Left ventricle myocardium inferior (tissue), 1 donor: ENCODE measurements at regions not wholly inside any gene's neighbourhood (a gene's known extent, or its start where the extent isn't known, plus 50 kb on each side); places are given as distances from the start of the nearest gene placed in this dataset.
"Not testable (repeated sequence)": the region's sequence is repeated elsewhere in the genome, so short reads cannot be mapped to it uniquely, and the experiment has no call there.

Experiments used
- DNase-seq: peaks from one replicate; pipeline ENCODE4 v3.0.0-alpha.2; 2020
- H3K27ac ChIP-seq: fragments of 200-600 bp; replicated peaks from 2 replicates; pipeline ENCODE4 v1.8.0; 2021
- H3K27me3 ChIP-seq: fragments of 200-600 bp; 2 replicates; pipeline ENCODE4 v1.8.0; 2021; ENCODE audit warnings: low read depth
- H3K36me3 ChIP-seq: fragments of 200-600 bp; 2 replicates; pipeline ENCODE4 v1.8.0; 2021
- H3K4me1 ChIP-seq: fragments of 200-600 bp; 2 replicates; pipeline ENCODE4 v1.8.0; 2021
- H3K4me3 ChIP-seq: fragments of 200-600 bp; 2 replicates; pipeline ENCODE4 v1.8.0; 2021; ENCODE audit warnings: mild to moderate bottlenecking, moderate library complexity
- H3K9me3 ChIP-seq: fragments of 200-600 bp; replicated peaks from 2 replicates; pipeline ENCODE4 v1.8.0; 2021
- intact Hi-C: fragments of 100-400 bp; cut with micrococcal nuclease; formaldehyde crosslinking; loops from one replicate; pipeline ENCODE4 v1.11.0; 2022
- TF ChIP-seq, protein P1 (sequence below): fragments of 200-600 bp; IDR thresholded peaks from 2 replicates; pipeline ENCODE4 v1.8.0; 2021; ENCODE audit warnings: antibody characterized with exemption, mild to moderate bottlenecking, borderline replicate concordance
- donor health status: DM: no; HTN: yes; CAD: no; lungs with severe emphysema.

DNA sequence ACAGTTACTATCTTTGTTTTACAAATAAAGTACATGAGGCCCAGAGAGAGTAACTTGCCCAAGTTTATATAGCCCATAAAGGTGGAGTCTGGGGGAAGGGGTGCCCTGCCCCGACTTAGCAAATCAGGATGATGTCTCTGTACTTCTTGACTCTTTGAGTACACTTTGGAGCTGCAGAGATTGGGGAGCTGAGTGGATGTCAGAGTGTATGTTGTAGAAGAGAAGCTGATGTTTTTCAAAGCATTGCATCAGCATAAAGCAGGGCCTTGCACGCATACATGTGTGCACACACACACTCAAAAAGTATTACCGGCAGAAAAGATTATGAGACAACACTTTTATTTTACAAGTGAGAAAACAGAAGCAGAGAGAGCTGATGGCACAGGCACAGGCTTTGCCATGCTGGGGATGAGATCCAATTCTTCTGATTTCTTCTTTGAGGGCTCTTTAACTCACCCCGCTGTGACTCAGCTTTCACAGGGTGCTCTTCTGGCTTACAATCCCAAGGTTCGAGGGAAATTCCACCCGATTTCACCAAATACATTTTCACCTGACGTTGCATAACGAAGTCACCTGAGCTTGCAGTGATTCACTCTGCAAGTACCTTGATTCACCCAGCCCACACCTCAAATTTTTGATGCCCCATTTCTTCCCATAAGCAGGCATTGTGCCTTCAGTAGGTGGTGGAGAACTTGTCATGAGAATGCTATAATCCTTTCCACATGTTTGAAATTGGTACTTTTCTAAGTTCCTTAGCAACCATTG is 292.8 kb upstream of the BOD1L1 start:
- TF ChIP-seq, protein P1, sequence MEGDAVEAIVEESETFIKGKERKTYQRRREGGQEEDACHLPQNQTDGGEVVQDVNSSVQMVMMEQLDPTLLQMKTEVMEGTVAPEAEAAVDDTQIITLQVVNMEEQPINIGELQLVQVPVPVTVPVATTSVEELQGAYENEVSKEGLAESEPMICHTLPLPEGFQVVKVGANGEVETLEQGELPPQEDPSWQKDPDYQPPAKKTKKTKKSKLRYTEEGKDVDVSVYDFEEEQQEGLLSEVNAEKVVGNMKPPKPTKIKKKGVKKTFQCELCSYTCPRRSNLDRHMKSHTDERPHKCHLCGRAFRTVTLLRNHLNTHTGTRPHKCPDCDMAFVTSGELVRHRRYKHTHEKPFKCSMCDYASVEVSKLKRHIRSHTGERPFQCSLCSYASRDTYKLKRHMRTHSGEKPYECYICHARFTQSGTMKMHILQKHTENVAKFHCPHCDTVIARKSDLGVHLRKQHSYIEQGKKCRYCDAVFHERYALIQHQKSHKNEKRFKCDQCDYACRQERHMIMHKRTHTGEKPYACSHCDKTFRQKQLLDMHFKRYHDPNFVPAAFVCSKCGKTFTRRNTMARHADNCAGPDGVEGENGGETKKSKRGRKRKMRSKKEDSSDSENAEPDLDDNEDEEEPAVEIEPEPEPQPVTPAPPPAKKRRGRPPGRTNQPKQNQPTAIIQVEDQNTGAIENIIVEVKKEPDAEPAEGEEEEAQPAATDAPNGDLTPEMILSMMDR, result no peak
- Histone ChIP-seq H3K27me3 (no peaks in the 10 kb centered on the region), H3K9me3 (no peaks in the 10 kb centered on the region), H3K27ac (no peak overlapping the region), H3K4me1 (no peaks in the 10 kb centered on the region), H3K4me3 (no peak overlapping the region), H3K36me3 (no peaks in the 10 kb centered on the region)
- no peak for DNase-seq
- intact Hi-C loops, result no loop called here

DNA sequence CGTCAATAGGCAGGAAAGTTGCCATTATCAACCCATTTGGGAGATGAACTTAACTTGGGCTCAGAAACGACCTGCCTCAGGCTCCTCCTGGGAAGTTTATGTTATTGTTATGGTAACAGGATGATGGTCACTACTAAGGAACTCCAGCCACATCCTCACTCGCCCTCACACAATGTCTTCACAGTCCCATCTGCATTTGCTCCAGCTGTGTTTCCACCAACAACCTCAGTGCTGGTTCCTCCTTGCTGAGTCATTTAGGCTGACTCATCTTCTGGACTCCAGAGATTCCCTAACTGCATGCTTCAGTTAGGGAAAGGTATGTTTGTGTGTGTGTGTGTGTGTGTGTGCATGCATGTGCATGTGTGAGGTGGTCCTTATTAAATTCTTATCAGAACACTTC is 293.4 kb upstream of the BOD1L1 start:
- no peak overlapping the region for H3K27ac ChIP-seq

DNA sequence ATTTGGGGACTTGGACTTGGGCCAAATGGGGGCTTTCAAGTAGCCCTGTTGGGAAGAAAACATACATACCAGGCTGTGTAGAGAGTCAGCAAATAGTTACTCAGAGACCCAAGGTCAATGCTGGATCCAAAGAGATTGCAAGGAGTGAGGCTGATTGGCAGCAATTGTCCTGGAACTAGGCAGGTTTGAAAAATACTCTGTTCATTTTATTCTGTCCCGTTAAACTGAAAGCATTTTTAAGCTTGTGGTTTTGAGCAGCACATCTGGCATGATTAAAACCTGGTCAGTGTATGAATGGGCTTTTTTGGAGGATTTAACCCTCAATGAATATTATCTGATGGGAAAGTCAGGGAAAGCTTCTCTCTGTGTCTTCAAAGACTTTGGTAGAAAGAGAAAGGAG is 294.3 kb upstream of the BOD1L1 start:
- Histone ChIP-seq H3K4me3 (no peak overlapping the region), H3K27ac (no peak overlapping the region), H3K4me1 (no peaks in the 10 kb centered on the region), H3K27me3 (no peaks in the 10 kb centered on the region), H3K36me3 (no peaks in the 10 kb centered on the region), H3K9me3 (peaks cover 5% of the 10 kb centered on the region)
- DNase-seq, result no peak
- intact Hi-C loops, result no loop called here
- TF ChIP-seq, protein P1, result no peak

More for the DNA sequence above, 293.4 kb upstream of the BOD1L1 start:
- Histone ChIP-seq H3K9me3 (peaks cover 3% of the 10 kb centered on the region), H3K4me1 (no peaks in the 10 kb centered on the region), H3K4me3 (no peak overlapping the region), H3K27me3 (no peaks in the 10 kb centered on the region), H3K36me3 (no peaks in the 10 kb centered on the region)
- intact Hi-C loops, result no loop called here
- TF ChIP-seq, protein P1, result no peak
- DNase-seq, result no peak

DNA sequence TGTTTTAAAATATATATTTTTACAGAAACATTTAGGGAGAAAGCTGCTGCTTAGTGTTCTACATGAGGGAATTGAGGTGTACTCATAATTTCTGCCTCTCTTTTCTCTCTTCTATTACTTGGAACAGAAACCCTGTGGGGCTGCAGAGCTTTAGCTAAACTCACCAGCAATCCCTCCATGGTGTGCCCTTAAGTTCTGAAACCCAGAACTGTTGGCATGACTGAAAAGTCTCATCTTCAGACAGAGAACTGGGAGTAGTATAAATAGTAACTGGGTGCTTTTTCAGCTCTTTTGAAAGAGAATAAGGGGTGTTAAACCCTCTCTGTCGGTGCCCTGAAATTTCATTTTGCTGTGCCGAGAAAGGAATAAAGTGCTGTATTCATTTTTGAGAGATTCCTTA is 294.9 kb upstream of the BOD1L1 start:
- Histone ChIP-seq H3K9me3 (peaks cover 5% of the 10 kb centered on the region), H3K4me1 (no peaks in the 10 kb centered on the region), H3K27me3 (no peaks in the 10 kb centered on the region), H3K27ac (no peak overlapping the region), H3K36me3 (no peaks in the 10 kb centered on the region), H3K4me3 (no peak overlapping the region)
- intact Hi-C loops, result no loop called here
- TF ChIP-seq, protein P1, result no peak
- no peak for DNase-seq

DNA sequence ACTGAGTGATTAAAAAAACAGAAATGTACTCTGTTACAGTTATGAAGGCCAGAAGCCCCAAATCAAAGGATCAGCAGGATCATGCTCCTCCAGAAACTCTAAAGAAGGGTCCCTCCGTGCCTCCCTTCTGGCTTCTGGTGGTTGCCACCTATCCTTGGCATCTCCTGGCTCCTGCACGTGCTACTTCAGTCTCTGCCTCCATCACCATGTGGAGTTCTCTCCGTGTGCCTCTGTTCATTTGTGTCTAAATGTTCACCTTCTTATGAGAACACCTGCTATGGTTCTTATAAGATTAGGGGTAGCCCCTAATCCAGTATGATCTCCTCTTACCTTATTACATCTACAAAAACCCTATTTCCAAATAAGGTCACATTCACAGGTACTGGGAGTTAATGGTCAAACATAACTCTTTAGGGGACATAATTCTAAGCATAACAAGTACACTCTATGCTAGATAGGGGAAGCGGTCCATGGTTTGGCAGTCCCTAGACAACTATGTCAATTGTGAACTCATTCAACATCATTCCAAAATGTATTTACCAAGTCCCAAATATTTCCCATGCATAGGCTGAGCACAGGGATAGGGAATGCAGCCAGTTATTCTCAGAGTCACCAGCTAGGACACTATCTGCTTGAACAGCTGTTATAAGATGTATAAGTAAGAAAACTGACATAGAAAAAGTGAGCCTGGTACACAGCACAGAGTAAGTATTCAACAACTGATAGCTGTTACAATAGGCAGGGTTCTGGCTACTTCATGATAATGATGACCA is 295.5 kb upstream of the BOD1L1 start:
- intact Hi-C loops, result no loop called here
- Histone ChIP-seq H3K27me3 (no peaks in the 10 kb centered on the region), H3K36me3 (no peaks in the 10 kb centered on the region), H3K9me3 (peaks cover 5% of the 10 kb centered on the region), H3K4me3 (no peak overlapping the region), H3K27ac (no peak overlapping the region), H3K4me1 (no peaks in the 10 kb centered on the region)
- TF ChIP-seq, protein P1, result no peak
- no peak for DNase-seq

DNA sequence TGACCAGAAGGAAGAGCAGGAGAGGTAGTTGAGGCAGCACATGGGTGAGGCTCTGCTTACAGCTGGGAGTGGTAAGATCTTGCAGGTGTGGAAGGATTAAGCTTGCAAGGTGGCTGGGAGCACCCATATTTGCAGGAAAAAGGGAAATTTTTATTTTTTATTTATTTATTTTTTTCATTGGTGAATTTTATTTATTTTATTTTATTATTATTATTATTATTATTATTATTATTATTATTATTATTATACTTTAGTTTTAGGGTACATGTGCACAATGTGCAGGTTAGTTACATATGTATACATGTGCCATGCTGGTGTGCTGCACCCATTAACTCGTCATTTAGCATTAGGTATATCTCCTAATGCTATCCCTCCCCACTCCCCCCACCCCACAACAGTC is 297.4 kb upstream of the BOD1L1 start:
- H3K36me3 ChIP-seq, intact Hi-C loops, H3K27me3 ChIP-seq, H3K9me3 ChIP-seq, H3K4me1 ChIP-seq, H3K27ac ChIP-seq, DNase-seq, H3K4me3 ChIP-seq: not testable (repeated sequence)
